ENCODE measurements at regions not wholly inside any gene's neighbourhood (a gene's known extent, or its start where the extent isn't known, plus 50 kb on each side); places are given as distances from the start of the nearest gene placed in this dataset.

GRCh38 chr2:83240611-83241010, 1218.5 kb downstream of the SUCLG1 start:
- no peak overlapping the region for H3K4me3 ChIP-seq (ENCODE audit: low read depth, low read length)
- no peaks in the 10 kb centered on the region for H3K36me3 ChIP-seq
- H3K9me3 ChIP-seq, result no peaks in the 10 kb centered on the region
- H3K27me3 ChIP-seq, result no peaks in the 10 kb centered on the region
- H3K4me1 ChIP-seq, result no peaks in the 10 kb centered on the region
- no peak for TF ChIP-seq CTCF (IDR thresholded peaks at IDR 0.05; ENCODE audit: low read depth, low read length)
- no peak for DNase-seq

GRCh38 chr2:83238111-83238510, 1221.0 kb downstream of the SUCLG1 start:
- no peak for DNase-seq
- H3K9me3 ChIP-seq, result no peaks in the 10 kb centered on the region
- TF ChIP-seq CTCF (IDR thresholded peaks at IDR 0.05; ENCODE audit: low read depth, low read length), result no peak

GRCh38 chr2:83234246-83234645, 1224.8 kb downstream of the SUCLG1 start:
- Histone ChIP-seq H3K9me3 (no peaks in the 10 kb centered on the region), H3K36me3 (no peaks in the 10 kb centered on the region), H3K27me3 (no peaks in the 10 kb centered on the region), H3K4me1 (no peaks in the 10 kb centered on the region), H3K4me3 (ENCODE audit: low read depth, low read length) (no peak overlapping the region)
- DNase-seq, result no peak
- no peak for TF ChIP-seq CTCF (IDR thresholded peaks at IDR 0.05; ENCODE audit: low read depth, low read length)

More at GRCh38 chr2:83238111-83238510, 1221.0 kb downstream of the SUCLG1 start:
- Histone ChIP-seq H3K4me1 (no peaks in the 10 kb centered on the region), H3K27me3 (no peaks in the 10 kb centered on the region), H3K4me3 (ENCODE audit: low read depth, low read length) (no peak overlapping the region), H3K36me3 (no peaks in the 10 kb centered on the region)

GRCh38 chr2:83233781-83234180, 1225.3 kb downstream of the SUCLG1 start:
- Histone ChIP-seq H3K27me3 (no peaks in the 10 kb centered on the region), H3K4me1 (no peaks in the 10 kb centered on the region), H3K9me3 (no peaks in the 10 kb centered on the region), H3K4me3 (ENCODE audit: low read depth, low read length) (no peak overlapping the region), H3K36me3 (no peaks in the 10 kb centered on the region)
- TF ChIP-seq CTCF (IDR thresholded peaks at IDR 0.05; ENCODE audit: low read depth, low read length), result no peak
- no peak for DNase-seq

- no peak for TF ChIP-seq CTCF (IDR thresholded peaks at IDR 0.05; ENCODE audit: low read depth, low read length)
- Histone ChIP-seq H3K27me3 (no peaks in the 10 kb centered on the region), H3K36me3 (no peaks in the 10 kb centered on the region), H3K9me3 (no peaks in the 10 kb centered on the region), H3K4me3 (ENCODE audit: low read depth, low read length) (no peak overlapping the region), H3K4me1 (no peaks in the 10 kb centered on the region)
- no peak for DNase-seq
Observed at GRCh38 chr2:83233326-83233725, 1225.8 kb downstream of the SUCLG1 start.

GRCh38 chr2:83229443-83229842, 1229.6 kb downstream of the SUCLG1 start:
- TF ChIP-seq CTCF (IDR thresholded peaks at IDR 0.05; ENCODE audit: low read depth, low read length), result no peak
- no peak for DNase-seq
- no peak overlapping the region for H3K4me3 ChIP-seq (ENCODE audit: low read depth, low read length)
- no peaks in the 10 kb centered on the region for H3K4me1 ChIP-seq
- H3K36me3 ChIP-seq, result no peaks in the 10 kb centered on the region
- H3K9me3 ChIP-seq, result no peaks in the 10 kb centered on the region
- H3K27me3 ChIP-seq, result no peaks in the 10 kb centered on the region
